ENCODE measurements at regions not wholly inside any gene's neighbourhood (a gene's known extent, or its start where the extent isn't known, plus 50 kb on each side); places are given as distances from the start of the nearest gene placed in this dataset.

DNA sequence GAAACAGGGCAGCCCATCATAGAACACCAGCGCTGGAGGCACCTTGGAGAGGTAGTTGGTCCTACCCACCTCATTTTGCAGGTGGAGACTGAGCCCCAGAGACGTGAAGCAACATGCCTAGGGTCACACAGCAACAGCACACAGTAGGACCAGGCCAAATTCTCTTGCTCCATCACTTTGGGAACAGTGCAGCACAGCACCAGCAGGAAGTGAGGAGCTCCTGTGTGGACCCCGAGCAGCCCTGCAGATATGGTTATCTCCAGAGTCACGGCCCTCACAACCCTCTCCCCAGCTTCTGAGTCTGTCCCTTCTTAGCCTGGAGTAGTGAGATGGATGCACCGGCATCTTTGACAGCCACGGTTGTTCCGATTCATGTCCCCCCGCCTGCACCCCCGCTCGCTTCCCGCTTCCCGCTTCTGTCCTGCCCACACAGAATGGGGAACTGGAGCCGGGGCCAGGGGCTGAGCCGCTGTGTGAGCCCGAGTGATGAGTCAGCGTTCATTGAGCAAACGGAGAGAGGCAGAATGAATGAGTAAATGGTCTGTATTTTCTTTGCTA, 72.6 kb upstream of the DUSP22 start:
- no peak; the same call in none of the 2 replicates for TF ChIP-seq POLR2A (IDR thresholded peaks at IDR 0.05; ENCODE audit: low read depth, low read length)
- TF ChIP-seq POLR2AphosphoS5 (IDR thresholded peaks at IDR 0.05; ENCODE audit: low read depth, low read length): peak; percentile 63; the same call in 1 of the 2 replicates
- no peak for TF ChIP-seq TAF1 (IDR thresholded peaks at IDR 0.05; ENCODE audit: borderline replicate concordance, low read depth, low read length)
